HG03565 (cell line): ENCODE measurements at regions not wholly inside any gene's neighbourhood (a gene's known extent, or its start where the extent isn't known, plus 50 kb on each side); places are given as distances from the start of the nearest gene placed in this dataset.

Source experiments
- ATAC-seq: cut with Tn5 transposase; IDR thresholded peaks from one replicate; pipeline ENCODE4 v1.9.1; 2021; ENCODE audit warnings: mild to moderate bottlenecking, moderate library complexity; ENCODE audit not compliant: unreplicated experiment

GRCh38 chr3:25032344-25032743 lies 395.7 kb upstream of the RARB start:
- no peak for ATAC-seq

GRCh38 chr3:25033407-25034029 lies 394.5 kb upstream of the RARB start:
- peak; percentile 75 for ATAC-seq

- no peak for ATAC-seq
Observed at GRCh38 chr3:25035526-25035925, 392.5 kb upstream of the RARB start.

GRCh38 chr3:25036633-25037032 lies 391.4 kb upstream of the RARB start:
- no peak for ATAC-seq

- no peak for ATAC-seq
Observed at GRCh38 chr3:25037049-25037547, 391.0 kb upstream of the RARB start.

GRCh38 chr3:25038271-25038670 lies 389.8 kb upstream of the RARB start:
- no peak for ATAC-seq

GRCh38 chr3:25038922-25039321 lies 389.1 kb upstream of the RARB start:
- peak; percentile 41 for ATAC-seq

- ATAC-seq: no peak
Observed at GRCh38 chr3:25040748-25041147, 387.3 kb upstream of the RARB start.

- ATAC-seq: no peak
Observed at GRCh38 chr3:25041871-25042584, 386.0 kb upstream of the RARB start.

- no peak for ATAC-seq
Observed at GRCh38 chr3:25043177-25043576, 384.9 kb upstream of the RARB start.

GRCh38 chr3:25043749-25044148 lies 384.3 kb upstream of the RARB start:
- ATAC-seq: no peak

GRCh38 chr3:25044762-25045710 lies 383.0 kb upstream of the RARB start:
- no peak for ATAC-seq

GRCh38 chr3:25046911-25047771 lies 380.9 kb upstream of the RARB start:
- no peak for ATAC-seq

- ATAC-seq: no peak
Observed at GRCh38 chr3:25049304-25049703, 378.8 kb upstream of the RARB start.

- no peak for ATAC-seq
Observed at GRCh38 chr3:25053360-25053759, 374.7 kb upstream of the RARB start.

- ATAC-seq: no peak
Observed at GRCh38 chr3:25056036-25056755, 371.9 kb upstream of the RARB start.

- no peak for ATAC-seq
Observed at GRCh38 chr3:25056803-25057351, 371.2 kb upstream of the RARB start.

GRCh38 chr3:25057379-25057778 lies 370.7 kb upstream of the RARB start:
- ATAC-seq: no peak

GRCh38 chr3:25064681-25065080 lies 363.4 kb upstream of the RARB start:
- no peak for ATAC-seq

- no peak for ATAC-seq
Observed at GRCh38 chr3:25069970-25070369, 358.1 kb upstream of the RARB start.
